IPS-20b (cell line): ENCODE measurements at regions not wholly inside any gene's neighbourhood (a gene's known extent, or its start where the extent isn't known, plus 50 kb on each side); places are given as distances from the start of the nearest gene placed in this dataset.
A peak's percentile ranks its signal among the peaks of the same experiment; 100 is the strongest.

Source experiments
- H3K27ac ChIP-seq: one replicate; pipeline ENCODE4 v1.5.1; 2013; ENCODE audit warnings: low read length
- H3K27me3 ChIP-seq: 2 replicates; pipeline ENCODE4 v1.6.1; 2013; ENCODE audit warnings: mild to moderate bottlenecking, low read length, inconsistent platforms; ENCODE audit not compliant: insufficient read depth
- H3K36me3 ChIP-seq: 2 replicates; pipeline ENCODE4 v1.6.1; 2013; ENCODE audit warnings: low read depth, mild to moderate bottlenecking, inconsistent platforms, low read length, moderate library complexity; ENCODE audit not compliant: insufficient read depth
- H3K4me1 ChIP-seq: 2 replicates; pipeline ENCODE4 v1.6.1; 2013; ENCODE audit warnings: mild to moderate bottlenecking, control low read depth, inconsistent platforms, low read length, moderate library complexity; ENCODE audit not compliant: insufficient read depth
- H3K4me3 ChIP-seq: 2 replicates; pipeline ENCODE4 v1.5.1; 2013; ENCODE audit warnings: mild to moderate bottlenecking, low read length, inconsistent platforms
- H3K9ac ChIP-seq: 2 replicates; pipeline ENCODE4 v1.6.1; 2013; ENCODE audit warnings: low read depth, mild to moderate bottlenecking, inconsistent platforms, low read length, moderate library complexity
- H3K9me3 ChIP-seq: 2 replicates; pipeline ENCODE4 v1.6.1; 2013; ENCODE audit warnings: mild to moderate bottlenecking, low read depth, low read length, inconsistent platforms; ENCODE audit not compliant: insufficient read depth

- Histone ChIP-seq H3K4me1 (no peaks in the 10 kb centered on the region), H3K27me3 (no peaks in the 10 kb centered on the region), H3K36me3 (no peaks in the 10 kb centered on the region), H3K9ac (no peak overlapping the region), H3K4me3 (no peak overlapping the region), H3K9me3 (no peaks in the 10 kb centered on the region), H3K27ac (no peak overlapping the region)
These were observed 206.7 kb downstream of the MANEA start for GRCh38 chr6:95784019-95784418.

GRCh38 chr6:95784869-95785268, 207.5 kb downstream of the MANEA start:
- Histone ChIP-seq H3K9me3 (no peaks in the 10 kb centered on the region), H3K27me3 (no peaks in the 10 kb centered on the region), H3K4me1 (no peaks in the 10 kb centered on the region), H3K36me3 (no peaks in the 10 kb centered on the region), H3K27ac (no peak overlapping the region), H3K9ac (no peak overlapping the region), H3K4me3 (no peak overlapping the region)

- Histone ChIP-seq H3K4me3 (no peak overlapping the region), H3K4me1 (no peaks in the 10 kb centered on the region), H3K27ac (no peak overlapping the region), H3K9ac (no peak overlapping the region), H3K9me3 (no peaks in the 10 kb centered on the region), H3K36me3 (no peaks in the 10 kb centered on the region), H3K27me3 (no peaks in the 10 kb centered on the region)
These were observed 208.4 kb downstream of the MANEA start for GRCh38 chr6:95785785-95786184.

GRCh38 chr6:95786802-95787201, 209.5 kb downstream of the MANEA start:
- Histone ChIP-seq H3K4me1 (no peaks in the 10 kb centered on the region), H3K36me3 (no peaks in the 10 kb centered on the region), H3K27me3 (no peaks in the 10 kb centered on the region), H3K9ac (no peak overlapping the region), H3K9me3 (no peaks in the 10 kb centered on the region), H3K27ac (no peak overlapping the region), H3K4me3 (no peak overlapping the region)

GRCh38 chr6:95790787-95791186, 213.5 kb downstream of the MANEA start:
- Histone ChIP-seq H3K27me3 (no peaks in the 10 kb centered on the region), H3K9me3 (no peaks in the 10 kb centered on the region), H3K27ac (no peak overlapping the region), H3K4me1 (no peaks in the 10 kb centered on the region), H3K4me3 (no peak overlapping the region), H3K9ac (no peak overlapping the region), H3K36me3 (no peaks in the 10 kb centered on the region)

GRCh38 chr6:95794749-95795148, 217.4 kb downstream of the MANEA start:
- no peak overlapping the region for H3K9ac ChIP-seq
- H3K4me1 ChIP-seq = no peaks in the 10 kb centered on the region
- H3K36me3 ChIP-seq = no peaks in the 10 kb centered on the region
- peaks cover 23% of the 10 kb centered on the region; the same call in 1 of the 2 replicates for H3K27me3 ChIP-seq
- no peak overlapping the region for H3K27ac ChIP-seq
- H3K4me3 ChIP-seq = no peak overlapping the region
- no peaks in the 10 kb centered on the region for H3K9me3 ChIP-seq

- Histone ChIP-seq H3K4me1 (no peaks in the 10 kb centered on the region), H3K4me3 (no peak overlapping the region), H3K36me3 (no peaks in the 10 kb centered on the region), H3K27me3 (peaks cover 35% of the 10 kb centered on the region; the same call in 1 of the 2 replicates), H3K9me3 (no peaks in the 10 kb centered on the region), H3K27ac (no peak overlapping the region), H3K9ac (no peak overlapping the region)
These were observed 218.6 kb downstream of the MANEA start for GRCh38 chr6:95795927-95796326.

- H3K27me3 ChIP-seq = peaks cover 46% of the 10 kb centered on the region
- H3K4me1 ChIP-seq = no peaks in the 10 kb centered on the region; the same call in 1 of the 2 replicates
- no peak overlapping the region for H3K9ac ChIP-seq
- no peak overlapping the region for H3K27ac ChIP-seq
- no peak overlapping the region for H3K4me3 ChIP-seq
- no peaks in the 10 kb centered on the region for H3K9me3 ChIP-seq
- no peaks in the 10 kb centered on the region for H3K36me3 ChIP-seq
These were observed 218.7 kb upstream of the FUT9 start for GRCh38 chr6:95797054-95797453.

GRCh38 chr6:95802978-95803377, 212.8 kb upstream of the FUT9 start:
- peaks cover 81% of the 10 kb centered on the region for H3K27me3 ChIP-seq
- H3K27ac ChIP-seq = no peak overlapping the region
- peak overlapping the region; percentile 8 for H3K4me3 ChIP-seq

GRCh38 chr6:95803889-95804288, 211.9 kb upstream of the FUT9 start:
- no peaks in the 10 kb centered on the region for H3K36me3 ChIP-seq
- peaks cover 76% of the 10 kb centered on the region for H3K27me3 ChIP-seq
- no peak overlapping the region for H3K4me3 ChIP-seq
- no peak overlapping the region for H3K9ac ChIP-seq
- H3K4me1 ChIP-seq = peaks cover 11% of the 10 kb centered on the region; the same call in 1 of the 2 replicates
- H3K27ac ChIP-seq = no peak overlapping the region
- H3K9me3 ChIP-seq = no peaks in the 10 kb centered on the region

More at GRCh38 chr6:95802978-95803377, 212.8 kb upstream of the FUT9 start:
- Histone ChIP-seq H3K9ac (no peak overlapping the region), H3K9me3 (no peaks in the 10 kb centered on the region), H3K4me1 (peaks cover 11% of the 10 kb centered on the region; the same call in 1 of the 2 replicates), H3K36me3 (no peaks in the 10 kb centered on the region)

- H3K27me3 ChIP-seq = peaks cover 66% of the 10 kb centered on the region
These were observed 210.8 kb upstream of the FUT9 start for GRCh38 chr6:95804847-95805541.

GRCh38 chr6:95805699-95806098, 210.1 kb upstream of the FUT9 start:
- Histone ChIP-seq H3K9me3 (no peaks in the 10 kb centered on the region), H3K4me1 (peaks cover 11% of the 10 kb centered on the region; the same call in 1 of the 2 replicates), H3K27me3 (peaks cover 59% of the 10 kb centered on the region), H3K27ac (no peak overlapping the region), H3K9ac (no peak overlapping the region), H3K4me3 (no peak overlapping the region), H3K36me3 (no peaks in the 10 kb centered on the region)

More at GRCh38 chr6:95804847-95805541, 210.8 kb upstream of the FUT9 start:
- H3K4me1 ChIP-seq = peaks cover 11% of the 10 kb centered on the region; the same call in 1 of the 2 replicates
- H3K27ac ChIP-seq = no peak overlapping the region
- H3K9me3 ChIP-seq = no peaks in the 10 kb centered on the region
- no peak overlapping the region for H3K9ac ChIP-seq
- H3K36me3 ChIP-seq = no peaks in the 10 kb centered on the region
- no peak overlapping the region for H3K4me3 ChIP-seq
